ENCODE measurements at regions not wholly inside any gene's neighbourhood (a gene's known extent, or its start where the extent isn't known, plus 50 kb on each side); places are given as distances from the start of the nearest gene placed in this dataset.
"Not testable (repeated sequence)": the region's sequence is repeated elsewhere in the genome, so short reads cannot be mapped to it uniquely, and the experiment has no call there.

- no peak for DNase-seq
Observed at GRCh38 chr11:44417731-44418455, 108.0 kb upstream of the ALX4 start.

DNA sequence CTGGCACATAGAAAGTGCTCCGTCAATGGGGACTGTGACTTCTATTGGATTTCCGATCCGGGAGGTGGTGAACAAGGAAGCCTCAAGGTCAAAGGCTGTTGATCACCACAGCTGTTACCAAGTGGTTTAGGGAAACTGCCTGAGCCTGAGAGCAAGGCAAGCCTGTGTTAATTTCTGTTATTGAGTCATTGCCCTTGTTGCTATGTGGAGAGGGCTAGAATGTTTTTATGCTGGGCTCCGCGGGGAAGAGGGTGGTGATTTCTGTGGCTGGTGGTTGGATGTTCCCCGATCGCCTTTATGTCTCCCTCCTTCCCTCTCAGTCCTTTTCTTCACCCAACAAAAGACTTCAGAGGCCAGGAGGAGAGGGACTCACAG, 108.5 kb upstream of the ALX4 start:
- DNase-seq: no peak

GRCh38 chr11:44421090-44421675, 111.2 kb upstream of the ALX4 start:
- no peak for DNase-seq

DNA sequence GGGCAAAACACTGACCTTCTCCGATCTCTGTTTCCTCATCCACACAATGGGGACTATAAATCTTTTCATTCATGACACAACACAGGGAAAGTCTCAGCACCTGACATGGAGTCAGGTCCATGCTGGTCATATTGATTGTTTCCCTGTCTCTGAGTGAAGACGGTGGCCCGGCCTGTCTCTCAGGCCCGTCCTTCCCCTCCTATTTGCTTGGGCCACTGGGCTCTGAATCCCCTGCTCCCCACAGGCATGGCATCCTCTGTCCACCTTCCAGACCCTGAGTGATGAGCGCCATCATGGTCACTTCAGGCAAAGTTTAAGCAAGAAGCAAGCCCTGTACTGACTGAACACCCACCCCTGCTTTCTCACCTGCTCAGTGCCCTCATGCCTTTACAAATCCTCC, 113.3 kb upstream of the ALX4 start:
- no peak for DNase-seq

- DNase-seq: no peak
Observed at GRCh38 chr11:44424841-44425240, 114.9 kb upstream of the ALX4 start.

DNA sequence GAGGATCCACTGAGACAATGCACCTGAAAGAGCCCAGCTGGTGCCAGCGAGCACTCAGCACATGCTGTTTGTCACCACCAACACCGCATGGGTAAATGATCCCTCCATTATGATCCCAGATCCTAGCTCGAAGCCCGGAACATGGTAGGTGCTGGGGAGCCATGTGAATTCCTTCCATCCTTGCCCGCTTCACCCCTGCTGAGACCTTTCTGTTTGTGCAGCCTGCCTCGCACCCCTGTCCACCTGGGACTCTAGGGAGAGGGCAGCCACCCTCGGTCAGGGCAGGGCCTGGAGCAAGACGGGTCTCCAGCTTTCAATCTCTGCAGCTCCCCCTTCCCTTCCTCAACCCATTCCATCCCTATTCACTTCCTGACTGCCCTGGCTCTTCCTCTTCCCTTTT, 116.2 kb upstream of the ALX4 start:
- DNase-seq: no peak

- no peak for DNase-seq
Observed at GRCh38 chr11:44426958-44427357, 117.0 kb upstream of the ALX4 start.

DNA sequence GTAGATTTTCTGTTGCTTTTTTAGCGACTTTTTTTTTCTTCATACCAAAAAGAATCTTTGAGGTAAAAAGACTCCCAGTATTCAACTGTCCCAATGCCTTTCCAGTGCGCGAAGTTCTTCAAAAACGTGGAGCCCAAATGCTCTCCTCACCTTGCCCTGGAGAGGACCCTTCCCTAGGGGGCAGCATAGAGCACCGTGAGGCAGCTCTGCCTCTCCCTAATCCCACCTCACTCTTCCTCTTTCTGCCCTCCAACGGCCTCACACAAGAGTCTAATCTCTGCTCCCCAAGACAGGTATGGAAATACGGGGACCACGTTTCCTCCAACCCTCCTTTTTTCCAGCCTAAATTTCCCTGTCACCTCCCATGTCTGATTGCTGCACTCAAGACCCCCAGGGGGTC, 117.5 kb upstream of the ALX4 start:
- DNase-seq: no peak

DNA sequence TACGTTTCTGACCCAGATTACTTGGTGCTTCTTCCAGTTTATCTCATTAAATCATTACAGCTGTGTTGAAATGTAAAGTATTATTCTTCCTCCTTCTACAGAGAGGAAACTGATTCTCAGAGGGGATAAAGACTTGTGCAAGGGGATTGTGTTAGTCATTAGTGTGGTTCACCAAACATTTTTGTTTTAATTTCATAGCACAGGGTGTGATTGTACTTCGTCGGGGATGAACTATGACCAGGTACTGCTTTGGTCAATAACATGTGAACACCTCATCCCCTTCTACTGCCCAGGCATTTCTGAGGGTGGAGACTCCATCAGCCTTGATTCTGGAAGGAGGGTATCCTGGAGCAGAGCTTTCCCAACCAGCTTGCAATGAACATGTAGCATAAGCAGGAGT, 120.2 kb upstream of the ALX4 start:
- DNase-seq: no peak

- no peak for DNase-seq
Observed at GRCh38 chr11:44434191-44434590, 124.3 kb upstream of the ALX4 start.

DNA sequence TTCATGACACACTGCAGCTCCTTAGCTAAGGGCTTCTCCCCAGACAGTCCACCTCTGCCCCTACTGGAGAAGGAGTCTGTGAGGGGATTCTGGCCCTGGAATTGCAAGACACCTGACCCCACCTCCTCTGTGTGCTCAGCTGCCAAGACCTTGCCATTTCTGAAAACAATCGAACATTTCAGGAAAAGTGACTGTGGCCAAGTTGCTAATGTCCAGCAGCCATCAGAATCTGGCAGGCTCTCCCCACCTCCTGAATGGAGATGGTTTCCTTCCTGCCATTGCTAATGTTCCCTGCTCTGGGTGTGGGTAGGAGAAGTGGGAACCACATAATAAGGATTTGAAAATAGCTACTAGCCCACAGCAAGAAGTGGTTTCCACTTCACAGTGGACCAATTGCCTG, 127.2 kb upstream of the ALX4 start:
- DNase-seq: no peak

- not testable (repeated sequence) for DNase-seq
Observed at GRCh38 chr11:44442893-44443673, 122.4 kb upstream of the CD82 start.

DNA sequence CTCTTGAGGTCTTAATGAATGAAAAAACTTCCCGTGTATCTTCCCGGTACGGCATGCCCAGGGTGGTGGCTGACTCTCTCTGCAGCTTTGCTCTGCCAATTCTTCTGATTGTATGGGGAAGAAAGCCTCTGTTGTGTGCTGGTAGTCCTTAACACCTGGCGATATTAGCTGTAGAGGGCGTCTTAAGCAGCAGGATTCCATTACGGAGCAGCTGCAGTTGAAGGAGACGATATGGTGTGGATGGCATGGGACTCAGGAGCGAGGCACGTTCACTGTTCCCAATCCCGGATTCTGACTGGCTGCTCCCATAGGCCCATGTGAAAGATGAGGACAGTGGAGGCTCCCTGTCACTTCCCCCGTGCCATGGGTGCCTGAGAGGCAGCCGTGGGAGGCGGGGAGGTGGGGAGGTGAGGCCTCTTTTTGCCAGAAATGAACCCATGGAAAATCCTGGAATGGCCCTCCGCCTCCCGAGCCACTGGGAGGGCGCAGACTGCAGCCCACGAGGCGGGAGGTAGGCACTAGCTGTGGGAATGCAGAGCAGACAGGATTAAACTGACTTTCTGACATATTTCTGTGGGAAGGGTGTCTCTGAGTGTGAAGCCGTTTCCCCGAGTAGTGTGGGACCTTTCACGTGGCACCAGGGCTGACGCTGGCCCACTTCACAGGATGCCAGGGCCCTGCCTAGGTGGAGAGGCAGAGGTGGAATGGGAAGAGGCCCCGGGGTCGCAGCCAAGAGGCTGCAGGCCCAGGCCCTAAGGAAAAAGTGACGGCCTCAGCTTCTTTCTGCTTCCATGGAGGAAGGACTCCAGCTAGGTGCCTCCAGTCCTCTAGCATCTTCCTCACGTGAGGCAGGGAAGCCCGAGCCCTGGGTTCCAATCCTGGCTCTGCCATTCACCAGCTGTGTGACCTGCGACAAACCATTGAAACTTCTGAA, 121.4 kb upstream of the CD82 start:
- no peak for DNase-seq

- no peak for DNase-seq
Observed at GRCh38 chr11:44444770-44445321, 120.6 kb upstream of the CD82 start.

GRCh38 chr11:44445500-44446365, 119.7 kb upstream of the CD82 start:
- DNase-seq: no peak

GRCh38 chr11:44446366-44446762, 119.1 kb upstream of the CD82 start:
- no peak for DNase-seq

DNA sequence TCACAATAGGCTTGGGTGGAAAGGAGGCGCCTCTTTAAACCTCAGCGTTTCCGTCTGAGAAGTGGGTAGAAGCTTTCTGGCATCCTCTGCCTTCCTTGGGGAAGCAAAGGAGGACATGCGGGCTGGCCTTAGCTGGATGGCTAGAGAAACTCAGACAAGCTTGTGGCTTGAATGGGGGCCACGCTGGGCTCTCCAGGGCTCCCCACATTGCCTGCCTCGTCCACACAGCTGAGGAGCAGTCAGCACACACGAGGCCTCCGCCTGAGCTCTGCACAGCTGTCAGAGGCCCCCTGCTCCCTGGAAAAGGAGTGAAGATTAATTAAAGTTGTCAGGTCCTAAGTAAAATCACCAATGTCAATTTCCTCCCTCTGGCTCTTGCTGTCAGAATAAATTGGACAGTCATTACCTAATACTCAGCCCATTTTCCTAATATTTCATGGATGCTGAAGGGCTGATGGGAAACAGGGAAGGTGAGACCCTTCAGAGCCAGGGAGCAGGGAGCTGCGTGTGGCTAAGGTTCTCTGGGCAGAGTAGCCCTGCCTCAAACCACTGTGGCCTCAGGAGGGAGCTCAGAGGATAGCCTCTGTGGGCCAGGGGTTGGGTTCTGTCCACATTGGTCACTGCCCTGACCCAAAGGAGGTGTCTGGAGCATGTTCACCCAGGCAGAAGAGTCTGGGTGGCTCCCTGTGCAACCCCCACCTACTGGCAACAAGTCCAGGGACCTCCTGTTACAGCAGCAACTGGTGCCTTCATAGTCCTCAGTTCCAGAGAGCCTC, 118.3 kb upstream of the CD82 start:
- DNase-seq: no peak

- no peak for DNase-seq
Observed at GRCh38 chr11:44450295-44450932, 115.0 kb upstream of the CD82 start.

DNA sequence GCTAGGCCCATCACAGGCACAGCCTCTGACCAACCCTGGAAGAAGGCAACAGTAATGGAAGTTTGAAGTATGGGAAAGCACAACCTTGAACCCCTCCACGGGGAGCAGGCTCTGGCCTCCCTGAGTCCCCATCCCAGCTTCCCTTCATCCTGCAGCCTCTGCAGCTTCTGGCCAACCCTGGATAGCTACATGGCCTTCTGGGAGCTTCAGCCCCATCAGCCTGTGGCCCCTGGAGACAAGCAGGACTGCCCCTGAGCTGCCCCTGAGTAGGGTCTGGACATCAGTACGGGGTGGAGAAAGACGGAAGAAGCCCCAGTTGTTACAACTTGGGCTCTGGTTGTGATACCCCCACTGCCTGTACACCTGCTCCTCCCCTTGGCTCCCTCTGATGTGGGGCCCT, 113.8 kb upstream of the CD82 start:
- no peak for DNase-seq

Measured in fibroblast of skin of scalp (primary cell).